SK-N-MC (cell line): ENCODE measurements at regions not wholly inside any gene's neighbourhood (a gene's known extent, or its start where the extent isn't known, plus 50 kb on each side); places are given as distances from the start of the nearest gene placed in this dataset.

Experiments used
- EZH2 ChIP-seq: fragments of 200-600 bp; sonication (generic); IDR thresholded peaks from one replicate; pipeline ENCODE4 v1.6.1; 2017; ENCODE audit warnings: antibody characterized with exemption
- POLR2AphosphoS5 ChIP-seq: IDR thresholded peaks from 2 replicates; pipeline ENCODE4 v1.6.1; 2012; ENCODE audit warnings: mild to moderate bottlenecking, low read depth, low read length, borderline replicate concordance

GRCh38 chr12:114996382-114996781 is 312.4 kb upstream of the TBX3 start:
- TF ChIP-seq POLR2AphosphoS5 (no peak), EZH2 (no peak)
